GM21528 (cell line): ENCODE measurements at regions not wholly inside any gene's neighbourhood (a gene's known extent, or its start where the extent isn't known, plus 50 kb on each side); places are given as distances from the start of the nearest gene placed in this dataset.
"Not testable (repeated sequence)": the region's sequence is repeated elsewhere in the genome, so short reads cannot be mapped to it uniquely, and the experiment has no call there.

Source experiments
- ATAC-seq: cut with Tn5 transposase; IDR thresholded peaks from one replicate; pipeline ENCODE4 v1.9.1; 2021; ENCODE audit warnings: mild to moderate bottlenecking, moderate library complexity; ENCODE audit not compliant: unreplicated experiment, low FRiP score

- no peak for ATAC-seq
Observed at GRCh38 chr15:84402856-84403608, 167.5 kb downstream of the GOLGA6L4 start.

- not testable (repeated sequence) for ATAC-seq
Observed at GRCh38 chr15:84409357-84409756, 173.8 kb downstream of the GOLGA6L4 start.

GRCh38 chr15:84421513-84422181, 179.2 kb upstream of the ZSCAN2 start:
- ATAC-seq: not testable (repeated sequence)

DNA sequence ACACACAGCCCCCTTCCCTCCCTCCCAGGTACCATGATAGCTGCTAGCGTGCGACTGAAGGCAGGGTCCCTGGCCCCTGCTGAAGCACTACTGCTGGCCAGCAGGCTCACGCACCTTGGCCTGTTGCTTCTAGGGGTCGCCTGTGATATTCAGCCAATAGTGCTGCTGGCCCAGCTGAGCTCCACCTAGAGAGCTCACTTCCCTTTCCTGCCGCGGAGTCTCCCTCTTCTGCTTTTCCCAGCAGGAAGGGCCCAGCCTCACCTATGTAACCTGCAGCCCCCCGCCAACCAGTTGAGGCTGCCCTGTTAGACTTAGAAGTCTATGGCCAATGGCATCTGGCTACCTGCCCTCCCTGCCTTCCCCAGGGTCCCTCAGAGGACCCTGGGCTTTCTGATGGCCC, 175.5 kb upstream of the ZSCAN2 start:
- not testable (repeated sequence) for ATAC-seq

GRCh38 chr15:84473305-84473877, 127.4 kb upstream of the ZSCAN2 start:
- not testable (repeated sequence) for ATAC-seq

DNA sequence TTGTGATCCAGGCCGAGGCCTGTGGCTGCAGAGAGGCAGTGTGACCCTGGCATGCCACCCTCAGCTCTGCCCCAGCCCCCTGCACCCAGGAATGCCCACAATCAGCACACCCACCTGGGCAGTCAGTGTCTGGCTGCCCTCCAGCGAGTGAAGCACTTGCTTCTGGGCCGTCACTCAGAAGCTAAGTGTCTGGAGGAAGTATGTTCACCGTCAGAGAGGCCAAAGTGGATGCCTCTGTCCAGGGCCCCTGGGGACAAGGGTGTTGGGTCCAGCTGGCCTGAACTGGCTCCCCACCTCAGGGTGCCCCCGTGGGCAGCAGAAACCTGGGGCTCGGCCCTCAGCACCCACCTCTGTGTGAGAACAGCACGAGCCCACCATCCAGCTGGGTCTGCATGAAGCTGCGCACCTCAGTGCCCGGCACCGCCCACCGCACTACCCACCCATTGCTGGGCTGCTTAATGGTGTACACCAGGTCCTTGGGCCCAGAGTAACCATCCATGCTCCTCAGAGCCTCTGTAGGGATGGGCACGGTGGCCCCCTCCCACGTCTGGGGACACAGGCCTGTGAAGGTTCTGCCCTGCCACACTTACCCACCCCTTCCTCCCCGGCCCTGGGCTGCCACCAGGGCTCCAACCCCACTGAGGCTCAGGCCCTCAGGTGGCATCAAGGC, 124.3 kb upstream of the ZSCAN2 start:
- ATAC-seq: not testable (repeated sequence)

DNA sequence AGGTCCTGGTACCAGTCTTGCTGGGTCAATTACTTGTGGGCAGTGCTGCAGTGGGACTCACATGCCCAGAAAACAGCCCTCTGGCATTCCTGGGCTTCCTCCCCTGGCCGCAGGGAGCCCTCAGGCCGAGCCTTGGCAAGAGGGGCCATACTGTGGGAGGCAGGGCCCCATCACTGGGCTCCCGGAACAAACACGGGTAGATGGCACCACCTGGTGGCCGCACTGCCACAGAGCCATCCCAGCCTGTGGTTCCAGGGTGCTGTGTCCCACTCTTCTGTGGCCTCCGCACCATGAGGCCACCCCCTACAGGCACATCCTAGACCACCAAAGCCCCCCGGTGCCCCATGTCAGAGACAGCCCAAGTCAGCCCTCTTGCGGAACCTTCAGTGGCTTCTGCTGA, 123.3 kb upstream of the ZSCAN2 start:
- peak; percentile 82 for ATAC-seq

- not testable (repeated sequence) for ATAC-seq
Observed at GRCh38 chr15:84480174-84480681, 120.6 kb upstream of the ZSCAN2 start.

- not testable (repeated sequence) for ATAC-seq
Observed at GRCh38 chr15:84483859-84484258, 117.0 kb upstream of the ZSCAN2 start.

- ATAC-seq: not testable (repeated sequence)
Observed at GRCh38 chr15:84500165-84500889, 100.5 kb upstream of the ZSCAN2 start.

DNA sequence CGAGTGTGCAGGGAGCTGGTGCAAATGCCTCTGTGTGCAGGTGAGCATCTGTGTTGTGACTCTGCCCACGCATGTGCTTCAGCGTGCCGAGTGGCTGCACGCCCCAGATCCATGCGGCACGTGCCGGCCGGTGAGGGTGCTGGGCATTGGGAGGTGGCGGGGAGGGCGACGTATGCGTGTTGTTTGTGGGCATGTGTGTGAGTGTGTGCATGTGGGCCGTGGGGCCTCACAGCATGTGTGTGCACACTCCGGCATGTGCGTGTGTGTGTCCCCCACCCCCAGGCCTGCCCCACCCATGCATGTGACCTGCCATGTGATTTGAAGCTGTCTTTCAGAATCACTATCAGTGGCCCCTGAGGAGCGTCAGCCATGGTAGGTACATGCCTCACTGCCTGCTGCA, 97.7 kb upstream of the ZSCAN2 start:
- not testable (repeated sequence) for ATAC-seq

DNA sequence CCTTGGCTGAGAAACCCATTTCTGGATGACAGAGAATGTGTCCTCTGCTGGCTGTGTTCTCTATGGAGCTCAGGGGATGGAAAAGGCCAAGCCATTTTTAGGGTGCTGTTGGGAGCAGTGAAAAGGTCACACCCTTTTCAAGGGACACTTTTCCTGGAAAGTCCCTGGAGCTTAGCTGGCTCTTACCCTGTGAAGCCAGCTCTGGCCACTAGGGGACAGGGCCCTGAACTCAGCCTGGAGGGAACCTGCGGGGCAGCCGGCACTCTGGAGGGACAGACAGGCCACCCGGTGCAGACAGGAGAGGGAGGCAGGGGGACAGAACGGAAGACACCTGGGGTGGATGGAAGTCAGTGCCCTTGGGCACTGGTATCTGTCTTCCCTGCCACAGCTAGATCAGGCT, 95.3 kb upstream of the ZSCAN2 start:
- not testable (repeated sequence) for ATAC-seq

- not testable (repeated sequence) for ATAC-seq
Observed at GRCh38 chr15:84512324-84512723, 88.5 kb upstream of the ZSCAN2 start.

GRCh38 chr15:84516773-84517172, 84.0 kb upstream of the ZSCAN2 start:
- ATAC-seq: not testable (repeated sequence)

DNA sequence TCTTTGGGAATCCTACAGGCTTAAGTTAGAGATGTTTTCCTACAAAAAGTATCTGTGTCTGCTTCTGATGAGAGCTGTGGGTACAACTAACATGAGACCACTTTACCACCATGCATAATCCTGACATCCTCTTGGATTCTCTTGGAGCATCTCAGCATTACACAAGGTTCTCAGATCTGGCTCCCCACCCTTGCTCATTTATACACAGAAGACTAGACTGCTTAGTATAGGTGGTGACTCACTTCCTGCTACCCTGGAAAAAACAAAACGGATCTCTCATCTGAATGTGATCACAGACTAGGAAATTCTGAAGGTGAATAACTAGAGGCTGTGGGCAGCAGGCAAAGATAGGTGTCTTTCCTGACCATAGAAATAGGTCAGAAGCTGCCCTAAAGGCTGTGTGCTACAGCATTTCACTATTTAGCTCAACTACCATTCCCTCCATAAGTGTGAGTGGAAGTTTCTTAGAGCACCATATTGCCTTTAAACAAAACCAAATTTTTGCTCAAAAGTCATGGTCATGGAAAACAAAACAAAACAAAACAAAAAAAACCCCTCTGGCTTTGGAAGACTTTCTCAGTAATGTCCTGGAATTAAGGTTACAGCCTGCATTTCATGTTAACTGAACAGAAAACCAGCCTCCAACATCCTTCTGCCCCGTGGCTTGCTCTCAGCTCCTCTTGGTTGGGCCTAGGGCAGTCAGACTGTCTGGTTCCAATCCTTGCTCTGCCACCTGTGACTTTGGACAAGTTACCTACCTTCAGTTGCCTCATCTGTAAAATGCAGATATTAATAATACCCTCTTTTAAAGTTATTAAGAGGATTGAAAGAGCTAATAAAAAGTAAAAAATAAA, 75.1 kb upstream of the ZSCAN2 start:
- ATAC-seq: not testable (repeated sequence)

GRCh38 chr15:84530751-84531150, 70.1 kb upstream of the ZSCAN2 start:
- not testable (repeated sequence) for ATAC-seq

DNA sequence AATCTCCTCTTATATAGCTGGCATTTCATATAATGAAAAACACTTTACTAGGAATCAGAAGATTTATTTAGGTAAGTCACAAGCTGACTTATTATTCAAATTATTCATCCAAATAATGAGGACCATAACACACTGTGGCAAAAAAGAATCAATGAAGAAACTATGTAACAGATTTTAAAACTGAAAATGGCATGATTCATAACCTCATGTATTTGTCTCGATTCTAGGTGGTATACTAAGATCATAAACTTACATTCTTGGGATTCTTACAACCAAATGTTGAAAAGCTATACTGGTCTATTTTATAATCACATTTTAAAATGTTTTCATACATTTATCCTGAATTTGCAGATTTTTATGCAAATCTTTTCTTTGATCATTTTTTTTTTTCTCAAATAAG, 69.6 kb upstream of the ZSCAN2 start:
- not testable (repeated sequence) for ATAC-seq

- not testable (repeated sequence) for ATAC-seq
Observed at GRCh38 chr15:84531709-84532367, 69.0 kb upstream of the ZSCAN2 start.

- ATAC-seq: not testable (repeated sequence)
Observed at GRCh38 chr15:84533705-84534104, 67.1 kb upstream of the ZSCAN2 start.
